OCI-LY7 (cell line): ENCODE measurements at regions not wholly inside any gene's neighbourhood (a gene's known extent, or its start where the extent isn't known, plus 50 kb on each side); places are given as distances from the start of the nearest gene placed in this dataset.

Experiments used
- BruUV-seq: library from RNA; stranded (reverse); fragments of 400-500 nt; replicated peaks from 2 replicates; lab custom pipeline; 2021; lab: Mats Ljungman, UMichigan
- CTCF ChIA-PET: fragments of 300-600 bp; sonication (Branson Sonifier 250); formaldehyde crosslinking; loops from one replicate; lab custom pipeline; 2022; ENCODE audit warnings: antibody characterized with exemption; ENCODE audit not compliant: unreplicated experiment; lab: Charles Lee
- POLR2A ChIA-PET: fragments of 300-600 bp; sonication (Branson Sonifier 250); formaldehyde crosslinking; loops from one replicate; lab custom pipeline; 2022; ENCODE audit warnings: antibody characterized with exemption; lab: Charles Lee
- DNase-seq: peaks from one replicate; pipeline ENCODE4 v3.0.0-alpha.2; 2015; ENCODE audit warnings: low spot score
- H2AFZ ChIP-seq: fragments of 200-600 bp; sonication (generic), shearing (Covaris generic); 2 replicates; pipeline ENCODE4 v1.6.1; 2014; ENCODE audit warnings: mild to moderate bottlenecking, antibody characterized with exemption, low read length, moderate library complexity
- H3K27ac ChIP-seq: fragments of 200-600 bp; sonication (generic); 2 replicates; pipeline ENCODE4 v1.5.1; 2014; ENCODE audit warnings: mixed run types, low read depth, mild to moderate bottlenecking, moderate library complexity, low read length, inconsistent platforms; ENCODE audit not compliant: poor library complexity, severe bottlenecking
- H3K36me3 ChIP-seq: fragments of 200-600 bp; sonication (generic); 2 replicates; pipeline ENCODE4 v1.6.1; 2014; ENCODE audit warnings: mild to moderate bottlenecking, antibody characterized with exemption, low read length, moderate library complexity, mixed read lengths; ENCODE audit not compliant: insufficient read depth
- H3K4me1 ChIP-seq: fragments of 200-600 bp; sonication (generic); 2 replicates; pipeline ENCODE4 v1.5.1; 2014; ENCODE audit warnings: mild to moderate bottlenecking, low read length; ENCODE audit not compliant: insufficient read depth, poor library complexity, severe bottlenecking
- H3K4me2 ChIP-seq: fragments of 200-600 bp; sonication (generic); 2 replicates; pipeline ENCODE4 v1.6.1; 2014; ENCODE audit warnings: mild to moderate bottlenecking, low read length
- H3K4me3 ChIP-seq: fragments of 200-600 bp; sonication (generic); 2 replicates; pipeline ENCODE4 v1.5.1; 2014; ENCODE audit warnings: mild to moderate bottlenecking, low read depth, low read length; ENCODE audit not compliant: poor library complexity, severe bottlenecking
- H3K79me2 ChIP-seq: fragments of 200-600 bp; sonication (generic); 2 replicates; pipeline ENCODE4 v1.6.1; 2016; ENCODE audit warnings: low read depth, mild to moderate bottlenecking, low read length, moderate library complexity, mixed read lengths; ENCODE audit not compliant: insufficient read depth
- H3K9me2 ChIP-seq: fragments of 200-600 bp; sonication (generic); 2 replicates; pipeline ENCODE4 v1.6.1; 2016; ENCODE audit warnings: mild to moderate bottlenecking, low read length, mixed read lengths; ENCODE audit not compliant: insufficient read depth
- H3K9me3 ChIP-seq: fragments of 200-600 bp; sonication (generic); 2 replicates; pipeline ENCODE4 v1.6.1; 2014; ENCODE audit warnings: mild to moderate bottlenecking, mixed run types, low read length, mixed read lengths
- H4K20me1 ChIP-seq: fragments of 200-600 bp; sonication (generic); 2 replicates; pipeline ENCODE4 v1.6.1; 2014; ENCODE audit warnings: mild to moderate bottlenecking, antibody characterized with exemption, low read length, moderate library complexity, mixed read lengths; ENCODE audit not compliant: insufficient read depth
- CTCF ChIP-seq: fragments of 200-600 bp; sonication (generic); conservative IDR thresholded peaks from 2 replicates; pipeline ENCODE4 v1.5.1; 2014; ENCODE audit warnings: mild to moderate bottlenecking, antibody characterized with exemption, low read length, moderate library complexity, mixed read lengths
- EZH2phosphoT487 ChIP-seq: fragments of 200-600 bp; sonication (generic); IDR thresholded peaks from 2 replicates; pipeline ENCODE4 v1.6.1; 2018; ENCODE audit warnings: low read depth, borderline replicate concordance, mild to moderate bottlenecking, mixed run types, antibody characterized with exemption, low read length, moderate library complexity, mixed read lengths
- intact Hi-C: fragments of 100-400 bp; cut with micrococcal nuclease; formaldehyde crosslinking; loops from one replicate; pipeline ENCODE4 v1.10.0; 2022; ENCODE audit not compliant: unreplicated experiment

GRCh38 chr14:26070443-26070842 is 527.4 kb downstream of the NOVA1 start:
- Histone ChIP-seq H3K4me3 (no peak overlapping the region), H3K27ac (no peak overlapping the region), H3K36me3 (no peaks in the 10 kb centered on the region), H4K20me1 (no peaks in the 10 kb centered on the region), H3K9me3 (0 out of 2 replicates have a peak, but pooled peaks cover 15% of the 10 kb centered on the region), H3K4me1 (no peaks in the 10 kb centered on the region), H3K9me2 (no peaks in the 10 kb centered on the region), H3K4me2 (no peak overlapping the region), H3K79me2 (no peaks in the 10 kb centered on the region), H2AFZ (no peak overlapping the region)
- ChIA-PET CTCF (no interaction called here), POLR2A (no interaction called here)
- intact Hi-C loops: no loop called here
- TF ChIP-seq CTCF (no peak), EZH2phosphoT487 (no peak)
- DNase-seq: no peak
- no TSS peak for BruUV-seq

GRCh38 chr14:26067786-26068459 is 529.9 kb downstream of the NOVA1 start:
- ChIA-PET POLR2A (no interaction called here), CTCF (no interaction called here)
- Histone ChIP-seq H3K9me3 (0 out of 2 replicates have a peak, but pooled peaks cover 1% of the 10 kb centered on the region), H4K20me1 (no peaks in the 10 kb centered on the region), H2AFZ (no peak overlapping the region), H3K36me3 (no peaks in the 10 kb centered on the region), H3K9me2 (no peaks in the 10 kb centered on the region), H3K27ac (no peak overlapping the region), H3K4me1 (no peaks in the 10 kb centered on the region), H3K79me2 (no peaks in the 10 kb centered on the region), H3K4me3 (no peak overlapping the region), H3K4me2 (no peak overlapping the region)
- no TSS peak for BruUV-seq
- intact Hi-C loops: no loop called here
- DNase-seq: no peak
- TF ChIP-seq CTCF (no peak), EZH2phosphoT487 (no peak)

- BruUV-seq: no TSS peak
- no peak overlapping the region for H3K4me2 ChIP-seq
- no peak overlapping the region for H3K4me3 ChIP-seq
- ChIA-PET POLR2A (no interaction called here), CTCF (no interaction called here)
- no peaks in the 10 kb centered on the region for H3K4me1 ChIP-seq
- H3K79me2 ChIP-seq: no peaks in the 10 kb centered on the region
- H3K9me3 ChIP-seq: no peaks in the 10 kb centered on the region
- no peak overlapping the region for H3K27ac ChIP-seq
- intact Hi-C loops: no loop called here
- no peaks in the 10 kb centered on the region for H4K20me1 ChIP-seq
- no peak overlapping the region for H2AFZ ChIP-seq
- no peak for DNase-seq
- TF ChIP-seq EZH2phosphoT487: no peak
- no peak for TF ChIP-seq CTCF
- no peaks in the 10 kb centered on the region for H3K36me3 ChIP-seq
- no peaks in the 10 kb centered on the region for H3K9me2 ChIP-seq
Measured at GRCh38 chr14:26067341-26067740, 530.5 kb downstream of the NOVA1 start.
